ENCODE measurements at regions not wholly inside any gene's neighbourhood (a gene's known extent, or its start where the extent isn't known, plus 50 kb on each side); places are given as distances from the start of the nearest gene placed in this dataset.

- peak overlapping the region; percentile 27 for H3K4me3 ChIP-seq (ENCODE audit: low read depth, low read length)
- WGBS (ENCODE audit: insufficient coverage), result 0% methylated on average over 2 of the region's 9 CpGs
- H3K36me3 ChIP-seq (ENCODE audit: control insufficient read depth, insufficient read depth, low read length), result no peaks in the 10 kb centered on the region
- DNase-seq (ENCODE audit: low read depth in 4 of 6, low spot score in 6 of 6), result peak; percentile 39 to 91 (median 57)
- H3K9me3 ChIP-seq (ENCODE audit: control insufficient read depth, insufficient read depth, low read length), result no peaks in the 10 kb centered on the region
- H3K4me1 ChIP-seq (ENCODE audit: control insufficient read depth, insufficient read depth, low read length), result peaks cover 15% of the 10 kb centered on the region
- no peak overlapping the region for H3K27ac ChIP-seq (ENCODE audit: low read depth, low read length)
- H3K27me3 ChIP-seq (ENCODE audit: control insufficient read depth, insufficient read depth, low read length), result peaks cover 52% of the 10 kb centered on the region
Measured at GRCh38 chr6:165850434-165851019, 187.5 kb upstream of the PDE10A start.

DNA sequence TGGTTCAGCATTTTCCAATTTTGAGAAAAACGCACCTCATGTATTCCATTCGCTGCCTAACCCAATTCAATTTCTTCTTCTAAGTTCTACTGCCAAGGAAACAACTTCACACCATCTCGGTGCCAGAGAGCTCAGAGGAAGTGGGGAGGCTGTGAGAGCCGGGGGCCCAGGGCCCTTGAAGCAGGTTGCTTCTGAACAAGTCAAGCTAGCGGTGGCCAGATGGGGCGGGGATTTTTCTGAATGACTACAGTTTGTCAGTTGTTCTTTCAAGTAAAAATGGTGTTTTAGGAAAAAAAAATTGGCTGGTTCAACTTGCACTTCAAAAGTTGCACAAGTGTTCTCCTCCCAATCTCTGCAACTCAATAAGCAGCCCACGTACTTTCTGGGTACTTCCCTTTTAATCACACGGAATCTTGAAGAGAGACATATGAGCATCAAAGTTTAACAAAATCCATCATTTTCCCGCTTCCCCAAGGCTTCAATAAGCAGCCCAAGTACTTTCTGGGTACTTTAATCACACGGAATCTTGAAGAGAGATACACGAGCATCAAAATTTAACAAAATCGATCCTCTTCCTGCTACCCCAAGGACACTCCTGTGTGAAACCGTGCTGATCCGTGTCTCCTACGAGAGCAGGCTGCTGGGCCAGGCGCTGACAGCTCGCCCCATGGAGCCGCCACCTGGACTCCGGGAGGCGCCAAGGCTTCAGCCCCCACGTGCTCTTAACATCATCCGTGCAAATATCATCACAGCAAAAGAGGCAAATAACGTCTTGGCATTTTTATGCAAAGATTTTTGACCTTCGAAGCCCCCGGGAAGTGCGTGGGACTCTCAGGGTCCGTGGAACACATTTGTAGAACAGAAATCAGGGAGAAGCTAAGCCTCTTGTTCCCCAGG is 186.7 kb upstream of the PDE10A start:
- peaks cover 15% of the 10 kb centered on the region for H3K4me1 ChIP-seq (ENCODE audit: control insufficient read depth, insufficient read depth, low read length)

DNA sequence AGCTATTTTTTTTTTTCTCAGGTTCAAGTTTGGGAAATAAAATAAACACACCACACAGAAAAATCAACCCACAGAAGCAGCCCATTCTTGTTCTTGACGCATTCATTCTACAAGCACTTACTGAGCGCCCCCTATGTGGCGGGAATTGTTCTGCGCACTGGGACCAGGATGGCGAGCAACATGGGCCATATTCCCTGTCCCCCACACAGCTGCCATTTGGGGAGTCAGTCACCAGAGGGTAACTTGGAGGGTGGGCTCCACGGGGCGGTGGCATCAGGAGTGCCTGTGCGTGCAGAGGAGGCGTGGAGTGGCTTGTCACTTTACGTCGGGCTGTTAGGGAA is 185.0 kb upstream of the PDE10A start:
- H3K9me3 ChIP-seq (ENCODE audit: control insufficient read depth, insufficient read depth, low read length), result no peaks in the 10 kb centered on the region
- peaks cover 7% of the 10 kb centered on the region for H3K4me1 ChIP-seq (ENCODE audit: control insufficient read depth, insufficient read depth, low read length)
- no peak overlapping the region for H3K27ac ChIP-seq (ENCODE audit: low read depth, low read length)
- 90% methylated on average over 9 of the region's 11 CpGs for WGBS (ENCODE audit: insufficient coverage)
- H3K27me3 ChIP-seq (ENCODE audit: control insufficient read depth, insufficient read depth, low read length), result peaks cover 40% of the 10 kb centered on the region
- H3K36me3 ChIP-seq (ENCODE audit: control insufficient read depth, insufficient read depth, low read length), result no peaks in the 10 kb centered on the region
- H3K4me3 ChIP-seq (ENCODE audit: low read depth, low read length), result no peak overlapping the region
- no peak for DNase-seq (ENCODE audit: low read depth in 4 of 6, low spot score in 6 of 6)

More for the DNA sequence above, 186.7 kb upstream of the PDE10A start:
- Histone ChIP-seq H3K4me3 (ENCODE audit: low read depth, low read length) (peak overlapping the region; percentile 27), H3K27ac (ENCODE audit: low read depth, low read length) (no peak overlapping the region), H3K27me3 (ENCODE audit: control insufficient read depth, insufficient read depth, low read length) (peaks cover 46% of the 10 kb centered on the region), H3K36me3 (ENCODE audit: control insufficient read depth, insufficient read depth, low read length) (no peaks in the 10 kb centered on the region), H3K9me3 (ENCODE audit: control insufficient read depth, insufficient read depth, low read length) (no peaks in the 10 kb centered on the region)
- DNase-seq (ENCODE audit: low read depth in 4 of 6, low spot score in 6 of 6), result peak in 1 of 6 donors; percentile 74
- 40% methylated on average over 22 of the region's 27 CpGs for WGBS (ENCODE audit: insufficient coverage)

GRCh38 chr6:165847407-165848085 is 184.5 kb upstream of the PDE10A start:
- Histone ChIP-seq H3K4me1 (ENCODE audit: control insufficient read depth, insufficient read depth, low read length) (peaks cover 7% of the 10 kb centered on the region), H3K27me3 (ENCODE audit: control insufficient read depth, insufficient read depth, low read length) (peaks cover 35% of the 10 kb centered on the region), H3K9me3 (ENCODE audit: control insufficient read depth, insufficient read depth, low read length) (no peaks in the 10 kb centered on the region), H3K4me3 (ENCODE audit: low read depth, low read length) (no peak overlapping the region), H3K36me3 (ENCODE audit: control insufficient read depth, insufficient read depth, low read length) (no peaks in the 10 kb centered on the region), H3K27ac (ENCODE audit: low read depth, low read length) (no peak overlapping the region)
- DNase-seq (ENCODE audit: low read depth in 4 of 6, low spot score in 6 of 6), result peak in 1 of 6 donors; percentile 61
- WGBS (ENCODE audit: insufficient coverage), result 73% methylated on average over 9 of the region's 14 CpGs

- no peak for DNase-seq (ENCODE audit: low read depth in 4 of 6, low spot score in 6 of 6)
Measured at GRCh38 chr6:165846123-165846966, 183.3 kb upstream of the PDE10A start.

DNA sequence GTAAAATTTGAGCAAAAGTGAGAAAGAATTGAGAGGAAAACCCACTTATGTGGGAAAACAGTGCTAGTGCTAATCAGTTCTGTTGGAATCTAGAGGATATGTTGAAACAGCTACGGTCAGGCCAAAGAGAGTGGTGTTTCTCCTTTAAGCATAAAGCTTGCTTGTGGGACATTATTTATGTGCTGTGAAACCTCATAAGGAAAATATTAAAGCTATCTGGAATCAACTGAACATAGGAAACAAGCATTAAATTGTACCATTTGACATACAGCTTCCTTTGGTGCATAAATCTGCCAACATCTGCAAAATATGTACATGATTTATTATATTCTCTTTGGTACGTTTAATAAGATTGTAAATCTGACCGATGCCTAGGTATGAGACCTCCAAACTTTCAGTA is 182.5 kb upstream of the PDE10A start:
- no peak overlapping the region for H3K27ac ChIP-seq (ENCODE audit: low read depth, low read length)
- peaks cover 7% of the 10 kb centered on the region for H3K4me1 ChIP-seq (ENCODE audit: control insufficient read depth, insufficient read depth, low read length)
- DNase-seq (ENCODE audit: low read depth in 4 of 6, low spot score in 6 of 6), result peak in 1 of 6 donors; percentile 28
- no peaks in the 10 kb centered on the region for H3K36me3 ChIP-seq (ENCODE audit: control insufficient read depth, insufficient read depth, low read length)
- no peaks in the 10 kb centered on the region for H3K9me3 ChIP-seq (ENCODE audit: control insufficient read depth, insufficient read depth, low read length)
- no CpG with 5 or more reads among the region's 3 CpGs for WGBS (ENCODE audit: insufficient coverage)
- H3K4me3 ChIP-seq (ENCODE audit: low read depth, low read length), result no peak overlapping the region
- H3K27me3 ChIP-seq (ENCODE audit: control insufficient read depth, insufficient read depth, low read length), result peaks cover 30% of the 10 kb centered on the region

More at GRCh38 chr6:165846123-165846966, 183.3 kb upstream of the PDE10A start:
- Histone ChIP-seq H3K36me3 (ENCODE audit: control insufficient read depth, insufficient read depth, low read length) (no peaks in the 10 kb centered on the region), H3K27me3 (ENCODE audit: control insufficient read depth, insufficient read depth, low read length) (peaks cover 28% of the 10 kb centered on the region), H3K9me3 (ENCODE audit: control insufficient read depth, insufficient read depth, low read length) (no peaks in the 10 kb centered on the region), H3K27ac (ENCODE audit: low read depth, low read length) (no peak overlapping the region), H3K4me3 (ENCODE audit: low read depth, low read length) (no peak overlapping the region), H3K4me1 (ENCODE audit: control insufficient read depth, insufficient read depth, low read length) (peaks cover 7% of the 10 kb centered on the region)
- 68% methylated on average over 5 of the region's 22 CpGs for WGBS (ENCODE audit: insufficient coverage)

DNA sequence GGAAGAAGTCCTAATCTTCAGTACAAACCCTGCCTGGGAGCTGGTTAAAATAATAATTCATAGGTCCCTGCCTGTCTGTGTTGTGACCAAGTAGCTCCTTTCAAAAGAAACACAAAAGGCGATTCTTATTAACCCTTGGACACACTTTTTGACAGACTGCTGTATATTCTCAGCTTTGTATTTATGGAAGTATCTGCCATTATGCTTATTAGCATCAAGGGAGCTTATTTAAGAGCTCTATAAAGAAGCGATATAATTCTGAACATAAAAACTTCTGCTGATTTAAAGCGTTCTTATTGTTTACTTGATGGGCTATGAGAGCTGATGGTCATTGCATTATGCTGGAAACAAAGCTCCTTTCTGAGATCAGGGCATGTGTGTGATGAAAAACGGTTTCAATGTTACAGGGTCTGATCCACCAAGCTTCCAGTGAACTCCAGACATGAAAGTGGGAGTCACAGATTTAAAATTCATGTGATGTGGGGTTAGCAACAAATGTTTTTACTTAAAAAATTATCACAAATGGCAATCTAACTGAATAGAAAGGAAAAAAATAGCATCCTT is 181.8 kb upstream of the PDE10A start:
- H3K4me3 ChIP-seq (ENCODE audit: low read depth, low read length), result no peak overlapping the region

DNA sequence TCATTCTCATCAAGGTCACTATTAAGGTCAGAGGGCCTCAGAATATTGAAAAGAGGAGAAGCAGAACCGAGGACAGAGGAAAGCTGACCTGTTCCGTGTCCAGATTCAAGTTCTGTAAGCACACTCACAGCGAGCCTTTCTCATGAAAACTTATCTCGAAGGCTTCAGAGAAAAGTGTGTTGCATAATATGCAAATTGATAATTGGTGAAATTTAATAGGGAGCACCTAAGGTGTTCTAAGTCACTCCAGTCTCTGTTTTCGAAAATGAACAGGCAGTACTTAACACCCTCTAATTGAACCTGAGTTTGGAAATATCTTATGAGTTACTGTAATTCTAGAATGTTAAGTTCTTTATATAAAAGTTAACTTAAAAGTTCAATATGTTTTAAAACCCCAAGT is 181.2 kb upstream of the PDE10A start:
- WGBS (ENCODE audit: insufficient coverage), result 83% methylated on average over 2 of the region's 5 CpGs
- no peak overlapping the region for H3K27ac ChIP-seq (ENCODE audit: low read depth, low read length)
- H3K36me3 ChIP-seq (ENCODE audit: control insufficient read depth, insufficient read depth, low read length), result no peaks in the 10 kb centered on the region
- no peaks in the 10 kb centered on the region for H3K9me3 ChIP-seq (ENCODE audit: control insufficient read depth, insufficient read depth, low read length)
- peaks cover 23% of the 10 kb centered on the region for H3K27me3 ChIP-seq (ENCODE audit: control insufficient read depth, insufficient read depth, low read length)
- H3K4me1 ChIP-seq (ENCODE audit: control insufficient read depth, insufficient read depth, low read length), result peaks cover 2% of the 10 kb centered on the region
- DNase-seq (ENCODE audit: low read depth in 4 of 6, low spot score in 6 of 6), result no peak
- no peak overlapping the region for H3K4me3 ChIP-seq (ENCODE audit: low read depth, low read length)

More for the DNA sequence above, 181.8 kb upstream of the PDE10A start:
- no peak for DNase-seq (ENCODE audit: low read depth in 4 of 6, low spot score in 6 of 6)
- Histone ChIP-seq H3K27me3 (ENCODE audit: control insufficient read depth, insufficient read depth, low read length) (peaks cover 26% of the 10 kb centered on the region), H3K4me1 (ENCODE audit: control insufficient read depth, insufficient read depth, low read length) (peaks cover 3% of the 10 kb centered on the region), H3K36me3 (ENCODE audit: control insufficient read depth, insufficient read depth, low read length) (no peaks in the 10 kb centered on the region), H3K27ac (ENCODE audit: low read depth, low read length) (no peak overlapping the region), H3K9me3 (ENCODE audit: control insufficient read depth, insufficient read depth, low read length) (no peaks in the 10 kb centered on the region)
- WGBS (ENCODE audit: insufficient coverage), result 43% methylated on average over 1 of the region's 4 CpGs

Measured in spinal cord (tissue), 9 donors.